ENCODE measurements at regions not wholly inside any gene's neighbourhood (a gene's known extent, or its start where the extent isn't known, plus 50 kb on each side); places are given as distances from the start of the nearest gene placed in this dataset.

DNA sequence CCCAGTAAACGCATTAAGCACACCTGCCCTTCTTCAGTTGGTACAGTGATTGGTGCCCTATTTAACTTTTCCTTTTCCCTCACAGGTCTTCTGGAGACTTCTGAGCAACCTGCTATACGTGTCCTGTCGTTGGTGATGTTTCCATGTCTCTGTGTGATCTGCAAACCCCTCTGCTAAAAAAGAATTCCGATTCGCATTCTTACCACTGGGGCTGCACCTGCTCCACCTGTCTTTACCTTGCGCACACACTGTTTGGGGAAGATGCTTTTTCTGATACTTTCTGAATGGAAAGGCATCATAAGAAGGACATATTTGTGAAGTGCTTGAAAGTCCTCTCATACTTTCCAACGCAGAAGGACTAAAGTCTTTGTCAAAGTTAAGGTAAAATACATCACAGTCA is 323.9 kb upstream of the SOX11 start:
- Histone ChIP-seq H3K27ac (no peak overlapping the region), H3K9me3 (no peaks in the 10 kb centered on the region), H3K4me3 (no peak overlapping the region), H3K27me3 (no peaks in the 10 kb centered on the region), H3K4me1 (no peaks in the 10 kb centered on the region), H3K36me3 (no peaks in the 10 kb centered on the region)
- 37 to 42% methylated on average over 7 of the region's 7 CpGs for WGBS, 2 donors
- DNase-seq (no peak), FAIRE-seq (no peak), ATAC-seq (no peak)
- TF ChIP-seq, protein P1, sequence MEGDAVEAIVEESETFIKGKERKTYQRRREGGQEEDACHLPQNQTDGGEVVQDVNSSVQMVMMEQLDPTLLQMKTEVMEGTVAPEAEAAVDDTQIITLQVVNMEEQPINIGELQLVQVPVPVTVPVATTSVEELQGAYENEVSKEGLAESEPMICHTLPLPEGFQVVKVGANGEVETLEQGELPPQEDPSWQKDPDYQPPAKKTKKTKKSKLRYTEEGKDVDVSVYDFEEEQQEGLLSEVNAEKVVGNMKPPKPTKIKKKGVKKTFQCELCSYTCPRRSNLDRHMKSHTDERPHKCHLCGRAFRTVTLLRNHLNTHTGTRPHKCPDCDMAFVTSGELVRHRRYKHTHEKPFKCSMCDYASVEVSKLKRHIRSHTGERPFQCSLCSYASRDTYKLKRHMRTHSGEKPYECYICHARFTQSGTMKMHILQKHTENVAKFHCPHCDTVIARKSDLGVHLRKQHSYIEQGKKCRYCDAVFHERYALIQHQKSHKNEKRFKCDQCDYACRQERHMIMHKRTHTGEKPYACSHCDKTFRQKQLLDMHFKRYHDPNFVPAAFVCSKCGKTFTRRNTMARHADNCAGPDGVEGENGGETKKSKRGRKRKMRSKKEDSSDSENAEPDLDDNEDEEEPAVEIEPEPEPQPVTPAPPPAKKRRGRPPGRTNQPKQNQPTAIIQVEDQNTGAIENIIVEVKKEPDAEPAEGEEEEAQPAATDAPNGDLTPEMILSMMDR (IDR thresholded peaks at IDR 0.05): no peak
- intact Hi-C loops (cut with DNase I): loop anchor here in 1 of 3 donors (10.0 kb wide), 1 partner anchor 1413 kb away; no protein-coding TSS in a partner anchor

DNA sequence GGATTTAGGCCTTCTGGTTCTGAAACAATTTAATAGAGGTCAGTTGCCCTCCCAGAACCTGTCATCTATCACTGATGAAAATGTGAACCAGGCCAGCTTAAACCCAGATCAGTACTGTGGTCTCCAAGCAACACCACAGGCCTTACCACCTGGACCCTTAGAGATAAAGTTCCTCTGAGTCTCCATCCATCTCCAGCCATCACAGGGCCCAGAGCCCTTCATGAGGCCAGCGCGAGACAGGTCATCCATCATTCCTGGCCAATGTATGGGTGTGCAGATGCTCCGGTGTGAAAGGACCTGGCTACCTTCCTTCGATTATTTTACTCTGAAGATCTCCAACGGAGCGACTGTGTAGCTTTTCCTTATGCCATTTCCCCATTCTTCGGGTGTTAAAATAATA is 322.7 kb upstream of the SOX11 start:
- ATAC-seq: no peak
- H3K9me3 ChIP-seq: no peaks in the 10 kb centered on the region
- 74 to 78% methylated on average over 7 of the region's 7 CpGs for WGBS, 2 donors
- intact Hi-C loops (cut with DNase I): loop anchor here in 1 of 3 donors (10.0 kb wide), 1 partner anchor 1415 kb away; no protein-coding TSS in a partner anchor
- peaks cover 0 to 3% (median 0%) of the 10 kb centered on the region in 4 donors for H3K27me3 ChIP-seq
- no peak for FAIRE-seq
- DNase-seq: no peak
- H3K4me3 ChIP-seq: no peak overlapping the region
- TF ChIP-seq, protein P1 (IDR thresholded peaks at IDR 0.05): no peak
- H3K36me3 ChIP-seq: no peaks in the 10 kb centered on the region
- H3K4me1 ChIP-seq: no peaks in the 10 kb centered on the region
- H3K27ac ChIP-seq: no peak overlapping the region

DNA sequence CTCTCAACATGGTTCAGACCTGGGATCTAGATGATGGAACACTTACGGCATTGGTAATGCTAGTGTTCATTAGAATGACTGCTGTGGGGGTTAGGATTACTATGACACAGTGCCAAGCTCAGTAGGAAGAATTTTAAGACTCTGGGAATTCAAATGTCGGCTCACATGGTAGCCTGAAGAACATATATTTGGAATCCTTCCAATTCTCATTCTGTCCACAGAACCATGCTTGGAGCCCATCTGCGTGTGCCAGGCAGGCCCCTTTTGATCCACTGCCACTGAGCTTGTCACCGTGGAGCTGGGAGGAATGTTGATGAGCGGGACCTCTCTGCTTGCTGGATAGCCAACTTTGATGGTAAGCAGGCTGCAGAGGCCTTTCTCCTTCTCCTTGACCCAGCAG is 322.0 kb upstream of the SOX11 start:
- TF ChIP-seq, protein P1 (IDR thresholded peaks at IDR 0.05): no peak
- Histone ChIP-seq H3K36me3 (no peaks in the 10 kb centered on the region), H3K4me1 (no peaks in the 10 kb centered on the region), H3K27me3 (peaks cover 0 to 3% (median 0%) of the 10 kb centered on the region in 4 donors), H3K27ac (no peak overlapping the region), H3K4me3 (no peak overlapping the region), H3K9me3 (no peaks in the 10 kb centered on the region)
- intact Hi-C loops (cut with DNase I): no loop called here
- 74 to 79% methylated on average over 5 of the region's 5 CpGs for WGBS, 2 donors
- ATAC-seq (no peak), DNase-seq (no peak), FAIRE-seq (no peak)

DNA sequence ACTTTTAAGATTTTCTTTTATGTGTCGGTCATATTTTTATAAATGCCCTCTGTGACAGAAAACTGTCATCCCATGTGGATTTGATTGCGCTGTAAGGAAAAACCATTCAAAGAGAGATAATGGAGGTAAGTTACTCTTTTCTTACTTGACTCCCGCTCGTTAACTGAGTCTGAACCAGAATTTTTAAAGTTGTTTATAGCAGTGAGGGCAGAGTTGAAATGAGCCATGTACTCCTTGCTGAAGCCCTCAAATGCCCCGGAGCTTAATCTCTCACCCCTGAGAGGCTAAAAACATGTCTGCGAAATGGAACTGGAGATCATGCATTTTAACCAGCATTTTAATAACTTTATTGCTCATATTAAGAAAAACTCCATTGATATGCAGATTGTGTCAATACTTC is 320.0 kb upstream of the SOX11 start:
- H3K27ac ChIP-seq: no peak overlapping the region
- H3K36me3 ChIP-seq: no peaks in the 10 kb centered on the region
- H3K9me3 ChIP-seq: no peaks in the 10 kb centered on the region
- no peak for DNase-seq
- no peak for FAIRE-seq
- TF ChIP-seq, protein P1 (IDR thresholded peaks at IDR 0.05): no peak
- ATAC-seq: no peak
- WGBS, 2 donors: 74 to 82% methylated on average over 6 of the region's 6 CpGs
- H3K27me3 ChIP-seq: peaks cover 0 to 3% (median 0%) of the 10 kb centered on the region in 4 donors
- intact Hi-C loops (cut with DNase I): no loop called here
- H3K4me1 ChIP-seq: no peaks in the 10 kb centered on the region
- no peak overlapping the region for H3K4me3 ChIP-seq

DNA sequence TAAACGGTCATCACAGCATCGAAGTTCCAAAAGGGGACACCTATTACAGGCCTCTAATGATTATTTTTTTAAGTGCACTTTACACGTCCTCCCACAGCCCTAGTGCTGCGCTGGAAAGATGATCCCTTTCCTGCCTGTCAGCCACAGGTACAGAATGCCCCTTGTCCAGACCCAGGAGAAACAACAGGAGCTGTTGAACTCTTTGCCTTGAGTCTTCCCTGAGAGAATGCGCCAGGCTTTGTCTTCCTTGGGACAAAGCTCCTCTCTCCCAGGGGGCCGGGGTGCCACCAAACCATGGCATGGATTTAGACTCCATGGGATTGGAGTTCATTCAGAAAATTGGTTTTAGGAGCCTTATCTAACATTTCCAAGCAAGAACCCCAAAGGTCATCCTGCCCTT is 319.0 kb upstream of the SOX11 start:
- Histone ChIP-seq H3K27ac (no peak overlapping the region), H3K9me3 (no peaks in the 10 kb centered on the region), H3K4me3 (no peak overlapping the region), H3K27me3 (peaks cover 0 to 3% (median 0%) of the 10 kb centered on the region in 4 donors), H3K4me1 (no peaks in the 10 kb centered on the region), H3K36me3 (no peaks in the 10 kb centered on the region)
- WGBS, 2 donors: 26 to 32% methylated on average over 6 of the region's 6 CpGs
- intact Hi-C loops (cut with DNase I): no loop called here
- ATAC-seq (no peak), FAIRE-seq (no peak), DNase-seq (no peak)
- TF ChIP-seq, protein P1 (IDR thresholded peaks at IDR 0.05): no peak

Measured in pancreas (tissue), 10 donors.